ENCODE measurements at regions not wholly inside any gene's neighbourhood (a gene's known extent, or its start where the extent isn't known, plus 50 kb on each side); places are given as distances from the start of the nearest gene placed in this dataset.

GRCh38 chr4:79074040-79074439, 134.8 kb upstream of the PAQR3 start:
- ChIA-PET POLR2A (no interaction called here), CTCF (interaction anchor here (0.6 kb wide), 1 partner anchor 118 kb away, joined by 3 read pairs; no protein-coding TSS in a partner anchor)
- Histone ChIP-seq H3K27ac (ENCODE audit: low read depth, low read length) (no peak overlapping the region), H3K4me3 (ENCODE audit: low read depth, low read length) (no peak overlapping the region), H3K27me3 (ENCODE audit: control insufficient read depth, insufficient read depth, low read length) (no peaks in the 10 kb centered on the region), H3K9me3 (ENCODE audit: control insufficient read depth, insufficient read depth, low read length) (no peaks in the 10 kb centered on the region)
- TF ChIP-seq CTCF (IDR thresholded peaks at IDR 0.05; ENCODE audit: low read depth, low read length): no peak
- DNase-seq (ENCODE audit: low read depth, low spot score): no peak

GRCh38 chr4:79073471-79073870, 134.2 kb upstream of the PAQR3 start:
- ChIA-PET CTCF (interaction anchor here (0.6 kb wide), 1 partner anchor 117 kb away, joined by 3 read pairs; no protein-coding TSS in a partner anchor), POLR2A (no interaction called here)
- no peak for DNase-seq (ENCODE audit: low read depth, low spot score)
- Histone ChIP-seq H3K27ac (ENCODE audit: low read depth, low read length) (no peak overlapping the region), H3K9me3 (ENCODE audit: control insufficient read depth, insufficient read depth, low read length) (no peaks in the 10 kb centered on the region), H3K27me3 (ENCODE audit: control insufficient read depth, insufficient read depth, low read length) (no peaks in the 10 kb centered on the region), H3K4me3 (ENCODE audit: low read depth, low read length) (no peak overlapping the region)
- TF ChIP-seq CTCF (IDR thresholded peaks at IDR 0.05; ENCODE audit: low read depth, low read length): no peak

GRCh38 chr4:79065262-79065661, 126.0 kb upstream of the PAQR3 start:
- Histone ChIP-seq H3K9me3 (ENCODE audit: control insufficient read depth, insufficient read depth, low read length) (no peaks in the 10 kb centered on the region), H3K4me3 (ENCODE audit: low read depth, low read length) (no peak overlapping the region), H3K27me3 (ENCODE audit: control insufficient read depth, insufficient read depth, low read length) (no peaks in the 10 kb centered on the region), H3K27ac (ENCODE audit: low read depth, low read length) (no peak overlapping the region)
- CTCF ChIA-PET: no interaction called here
- no peak for TF ChIP-seq CTCF (IDR thresholded peaks at IDR 0.05; ENCODE audit: low read depth, low read length)
- POLR2A ChIA-PET: no interaction called here
- no peak for DNase-seq (ENCODE audit: low read depth, low spot score)

GRCh38 chr4:79064806-79065205, 125.6 kb upstream of the PAQR3 start:
- H3K27me3 ChIP-seq (ENCODE audit: control insufficient read depth, insufficient read depth, low read length): no peaks in the 10 kb centered on the region
- H3K9me3 ChIP-seq (ENCODE audit: control insufficient read depth, insufficient read depth, low read length): no peaks in the 10 kb centered on the region
- CTCF ChIA-PET: no interaction called here
- no peak for TF ChIP-seq CTCF (IDR thresholded peaks at IDR 0.05; ENCODE audit: low read depth, low read length)
- no peak overlapping the region for H3K4me3 ChIP-seq (ENCODE audit: low read depth, low read length)
- POLR2A ChIA-PET: no interaction called here
- H3K27ac ChIP-seq (ENCODE audit: low read depth, low read length): no peak overlapping the region
- no peak for DNase-seq (ENCODE audit: low read depth, low spot score)

- POLR2A ChIA-PET: no interaction called here
- no peak for TF ChIP-seq CTCF (IDR thresholded peaks at IDR 0.05; ENCODE audit: low read depth, low read length)
- Histone ChIP-seq H3K9me3 (ENCODE audit: control insufficient read depth, insufficient read depth, low read length) (no peaks in the 10 kb centered on the region), H3K27ac (ENCODE audit: low read depth, low read length) (no peak overlapping the region), H3K4me3 (ENCODE audit: low read depth, low read length) (no peak overlapping the region), H3K27me3 (ENCODE audit: control insufficient read depth, insufficient read depth, low read length) (no peaks in the 10 kb centered on the region)
- CTCF ChIA-PET: interaction anchor here (0.8 kb wide), 1 partner anchor 18 kb away, joined by 3 read pairs; no protein-coding TSS in a partner anchor
- no peak for DNase-seq (ENCODE audit: low read depth, low spot score)
Measured at GRCh38 chr4:79059631-79060399, 120.6 kb upstream of the PAQR3 start.

Data from AG04450 (cell line).